Natural killer cell (primary cell): ENCODE measurements at regions not wholly inside any gene's neighbourhood (a gene's known extent, or its start where the extent isn't known, plus 50 kb on each side); places are given as distances from the start of the nearest gene placed in this dataset.
"Not testable (repeated sequence)": the region's sequence is repeated elsewhere in the genome, so short reads cannot be mapped to it uniquely, and the experiment has no call there.

Experiments used
- ATAC-seq, 3 donors: fragments of 150-1000 bp in 2 of 3; fragments of 200-7000 bp in 1 of 3; cut with Tn5 transposase; 1 replicate in 1 of 3; 2 replicates in 2 of 3; pipeline ENCODE4 v1.10.0; 2021; ENCODE audit warnings: mild to moderate bottlenecking in 2 of 3, moderate library complexity in 2 of 3
- DNase-seq, 2 donors: peaks; one replicate each; pipeline versions ENCODE4 v3.0.0 to v3.0.0-alpha.2; 2013 to 2021; ENCODE audit warnings: mixed read lengths in 1 of 2
- H3K27ac ChIP-seq: one replicate; pipeline ENCODE4 v1.5.1; 2013; ENCODE audit warnings: mild to moderate bottlenecking, low read length
- H3K27me3 ChIP-seq: one replicate; pipeline ENCODE4 v1.6.1; 2013; ENCODE audit warnings: low read length; ENCODE audit not compliant: control insufficient read depth, insufficient read depth
- H3K36me3 ChIP-seq: one replicate; pipeline ENCODE4 v1.6.1; 2013; ENCODE audit warnings: low read length; ENCODE audit not compliant: control insufficient read depth, insufficient read depth
- H3K4me1 ChIP-seq: one replicate; pipeline ENCODE4 v1.6.1; 2013; ENCODE audit warnings: low read length; ENCODE audit not compliant: control insufficient read depth, insufficient read depth
- H3K4me3 ChIP-seq: one replicate; pipeline ENCODE4 v1.5.1; 2013; ENCODE audit warnings: low read length
- H3K9me3 ChIP-seq: one replicate; pipeline ENCODE4 v1.6.1; 2013; ENCODE audit warnings: low read length; ENCODE audit not compliant: control insufficient read depth, insufficient read depth
- H3K27ac Mint-ChIP-seq, 2 donors: one replicate each; pipeline ENCODE4 v1.8.0; 2022; ENCODE audit warnings: mild to moderate bottlenecking in 2 of 2, mixed read lengths in 2 of 2, moderate library complexity in 1 of 2
- H3K27me3 Mint-ChIP-seq, 2 donors: one replicate each; pipeline ENCODE4 v1.8.0; 2022; ENCODE audit warnings: low read depth in 2 of 2, mixed read lengths in 2 of 2
- H3K36me3 Mint-ChIP-seq: one replicate; pipeline ENCODE4 v1.8.0; 2022; ENCODE audit warnings: mixed read lengths
- H3K4me1 Mint-ChIP-seq, 2 donors: one replicate each; pipeline ENCODE4 v1.8.0; 2022; ENCODE audit warnings: mixed read lengths in 2 of 2
- H3K4me3 Mint-ChIP-seq: one replicate; pipeline ENCODE4 v1.8.0; 2022; ENCODE audit warnings: mild to moderate bottlenecking, moderate library complexity, mixed read lengths
- H3K9me3 Mint-ChIP-seq, 2 donors: one replicate each; pipeline ENCODE4 v1.8.0; 2022; ENCODE audit warnings: mixed read lengths in 2 of 2
- CTCF ChIP-seq: fragments of 200-600 bp; IDR thresholded peaks from one replicate; pipeline ENCODE4 v1.8.0; 2022; ENCODE audit warnings: antibody characterized with exemption
- WGBS: methylation state at CpG from one replicate; pipeline ENCODE4 v1.1.7; 2013; ENCODE audit warnings: missing lambda C conversion rate; ENCODE audit not compliant: insufficient coverage; 5-methylcytosine and 5-hydroxymethylcytosine counted together
- intact Hi-C: fragments of 100-400 bp; cut with micrococcal nuclease; formaldehyde crosslinking; loops from one replicate; pipeline ENCODE4 v1.14.2; 2022

DNA sequence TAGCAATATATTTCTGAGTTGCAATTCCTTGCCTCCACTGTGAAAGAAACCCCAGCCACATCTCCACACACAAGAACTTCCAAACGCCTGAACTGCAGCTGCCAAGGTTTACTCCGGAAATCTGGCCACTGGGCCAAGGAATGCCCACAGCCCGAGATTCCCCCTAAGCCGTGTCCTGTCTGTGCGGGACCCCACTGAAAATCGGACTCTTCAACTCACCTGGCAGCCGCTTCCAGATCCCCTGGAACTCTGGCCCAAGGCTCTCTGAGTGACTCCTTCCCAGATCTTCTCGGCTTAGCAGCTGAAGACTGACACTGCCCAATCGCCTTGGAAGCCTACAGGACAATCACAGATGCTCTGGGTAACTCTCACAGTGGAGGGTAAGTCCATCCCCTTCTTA, 256.3 kb upstream of the GULP1 start:
- H3K27me3 ChIP-seq, DNase-seq, H3K9me3 Mint-ChIP-seq, intact Hi-C loops, H3K4me3 Mint-ChIP-seq, H3K4me3 ChIP-seq, ATAC-seq, H3K9me3 ChIP-seq, H3K4me1 ChIP-seq, H3K36me3 ChIP-seq, H3K27me3 Mint-ChIP-seq, H3K4me1 Mint-ChIP-seq, H3K27ac Mint-ChIP-seq, H3K27ac ChIP-seq, H3K36me3 Mint-ChIP-seq: not testable (repeated sequence)
- WGBS: 86% methylated on average over 9 of the region's 9 CpGs

DNA sequence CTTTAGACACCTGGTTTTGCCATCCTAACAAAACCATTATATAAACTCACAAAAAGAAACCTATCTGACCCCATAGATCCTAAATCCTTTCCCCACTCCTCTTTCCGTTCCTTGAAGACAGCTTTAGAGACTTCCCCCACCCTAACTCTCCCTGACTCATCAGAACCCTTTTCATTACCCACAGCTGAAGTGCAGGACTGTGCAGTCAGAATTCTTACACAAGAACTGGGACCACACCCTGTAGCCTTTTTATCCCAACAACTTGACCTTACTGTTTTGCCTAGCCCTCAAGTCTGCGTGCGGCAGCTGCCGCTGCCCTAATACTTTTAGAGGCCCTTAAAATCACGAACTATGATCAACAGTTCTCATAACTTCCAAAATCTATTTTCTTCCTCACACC, 254.9 kb upstream of the GULP1 start:
- H3K27ac Mint-ChIP-seq, H3K4me1 Mint-ChIP-seq, H3K4me3 Mint-ChIP-seq, H3K4me3 ChIP-seq, H3K27me3 ChIP-seq, DNase-seq, H3K4me1 ChIP-seq, H3K27me3 Mint-ChIP-seq, H3K9me3 ChIP-seq, H3K9me3 Mint-ChIP-seq, H3K36me3 Mint-ChIP-seq, intact Hi-C loops, H3K27ac ChIP-seq, H3K36me3 ChIP-seq, ATAC-seq: not testable (repeated sequence)
- WGBS: 91% methylated on average over 5 of the region's 5 CpGs

DNA sequence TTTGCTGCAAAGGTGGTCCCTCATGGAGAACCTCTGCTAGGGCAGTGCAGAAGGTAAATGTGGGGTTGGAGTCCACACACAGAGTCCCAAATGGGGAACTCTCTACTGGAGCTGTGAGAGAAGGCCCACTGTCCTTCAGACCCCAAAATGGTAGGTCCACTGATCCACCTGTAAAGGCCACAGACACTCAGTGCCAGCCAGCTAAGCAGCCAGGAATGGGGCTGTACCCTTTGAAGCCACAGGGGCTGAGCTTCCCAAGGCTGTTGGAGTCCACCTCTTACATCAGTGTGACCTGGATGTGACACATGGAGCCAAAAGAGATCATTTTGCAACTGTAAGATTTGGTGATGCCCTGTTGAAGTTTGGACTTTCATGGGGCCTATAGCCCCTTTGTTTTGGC, 252.4 kb upstream of the GULP1 start:
- Histone ChIP-seq H3K27me3 (no peaks in the 10 kb centered on the region), H3K27ac (no peak overlapping the region), H3K9me3 (no peaks in the 10 kb centered on the region), H3K4me3 (no peak overlapping the region), H3K4me1 (no peaks in the 10 kb centered on the region), H3K36me3 (no peaks in the 10 kb centered on the region)
- Mint-ChIP-seq H3K4me1 (no peaks in the 10 kb centered on the region), H3K27me3 (no peaks in the 10 kb centered on the region), H3K27ac (no peak overlapping the region), H3K9me3 (peaks cover 4 to 9% of the 10 kb centered on the region in 2 donors), H3K36me3 (no peaks in the 10 kb centered on the region), H3K4me3 (no peak overlapping the region)
- intact Hi-C loops: no loop called here
- no peak for ATAC-seq
- DNase-seq: no peak
- no peak for TF ChIP-seq CTCF

GRCh38 chr2:188042412-188042811, 249.3 kb upstream of the GULP1 start:
- H3K4me1 ChIP-seq: no peaks in the 10 kb centered on the region
- no peak for DNase-seq
- no peak for TF ChIP-seq CTCF
- no peaks in the 10 kb centered on the region for H3K27me3 Mint-ChIP-seq
- H3K9me3 Mint-ChIP-seq: peaks cover 4 to 8% of the 10 kb centered on the region in 2 donors
- H3K36me3 Mint-ChIP-seq: no peaks in the 10 kb centered on the region
- H3K4me3 ChIP-seq: no peak overlapping the region
- H3K4me3 Mint-ChIP-seq: no peak overlapping the region
- ATAC-seq: no peak
- no peak overlapping the region for H3K27ac ChIP-seq
- H3K36me3 ChIP-seq: no peaks in the 10 kb centered on the region
- H3K4me1 Mint-ChIP-seq: no peaks in the 10 kb centered on the region
- H3K9me3 ChIP-seq: no peaks in the 10 kb centered on the region
- no peaks in the 10 kb centered on the region for H3K27me3 ChIP-seq
- no peak overlapping the region for H3K27ac Mint-ChIP-seq
- intact Hi-C loops: no loop called here

DNA sequence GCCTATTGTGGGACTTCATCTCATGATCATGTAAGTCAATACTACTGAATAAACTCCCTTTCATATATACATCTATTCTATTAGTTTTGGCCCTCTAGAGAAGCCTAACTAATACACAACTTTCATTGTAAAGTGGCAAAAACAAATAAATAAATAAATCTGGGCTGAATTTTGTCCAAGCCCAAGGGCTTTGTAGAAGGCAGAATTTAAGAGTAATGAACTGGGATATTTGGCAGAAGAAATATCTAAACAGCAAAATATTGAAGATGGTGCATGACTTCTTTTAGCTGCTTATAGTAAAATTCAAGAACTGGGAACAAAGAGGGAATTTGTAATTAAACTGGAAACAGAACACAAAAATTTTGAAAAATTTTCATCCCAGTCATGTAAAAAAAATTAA, 246.7 kb upstream of the GULP1 start:
- H3K36me3 Mint-ChIP-seq: no peaks in the 10 kb centered on the region
- no peak for ATAC-seq
- no peak for TF ChIP-seq CTCF

More for the DNA sequence above, 246.7 kb upstream of the GULP1 start:
- Histone ChIP-seq H3K4me1 (no peaks in the 10 kb centered on the region), H3K27ac (no peak overlapping the region), H3K4me3 (no peak overlapping the region), H3K9me3 (no peaks in the 10 kb centered on the region), H3K27me3 (no peaks in the 10 kb centered on the region), H3K36me3 (no peaks in the 10 kb centered on the region)
- H3K9me3 Mint-ChIP-seq: peaks cover 4 to 8% of the 10 kb centered on the region in 2 donors
- H3K27ac Mint-ChIP-seq: no peak overlapping the region
- H3K27me3 Mint-ChIP-seq: no peaks in the 10 kb centered on the region
- no peak overlapping the region for H3K4me3 Mint-ChIP-seq
- intact Hi-C loops: no loop called here
- no peak for DNase-seq
- H3K4me1 Mint-ChIP-seq: no peaks in the 10 kb centered on the region
